ENCODE measurements at regions not wholly inside any gene's neighbourhood (a gene's known extent, or its start where the extent isn't known, plus 50 kb on each side); places are given as distances from the start of the nearest gene placed in this dataset.
"Not testable (repeated sequence)": the region's sequence is repeated elsewhere in the genome, so short reads cannot be mapped to it uniquely, and the experiment has no call there.

- FAIRE-seq; DNase-seq (ENCODE audit: extremely low spot score, insufficient read length, low read depth): not testable (repeated sequence)
Measured at GRCh38 chr9:62798884-62799850, 1609.3 kb downstream of the SPATA31A7 start.

GRCh38 chr9:62799851-62800371, 1610.1 kb downstream of the SPATA31A7 start:
- not testable (repeated sequence) for DNase-seq (ENCODE audit: extremely low spot score, insufficient read length, low read depth); FAIRE-seq

GRCh38 chr9:62800451-62801371, 1610.9 kb downstream of the SPATA31A7 start:
- not testable (repeated sequence) for FAIRE-seq; DNase-seq (ENCODE audit: extremely low spot score, insufficient read length, low read depth)

GRCh38 chr9:62801372-62801811, 1611.6 kb downstream of the SPATA31A7 start:
- DNase-seq (ENCODE audit: extremely low spot score, insufficient read length, low read depth); FAIRE-seq: not testable (repeated sequence)

- not testable (repeated sequence) for FAIRE-seq
- peak; percentile 89 for DNase-seq (ENCODE audit: extremely low spot score, insufficient read length, low read depth)
Measured at GRCh38 chr9:62801961-62802718, 1612.3 kb downstream of the SPATA31A7 start.

- peak; percentile 24 for FAIRE-seq
- not testable (repeated sequence) for DNase-seq (ENCODE audit: extremely low spot score, insufficient read length, low read depth)
Measured at GRCh38 chr9:62802719-62803079, 1612.9 kb downstream of the SPATA31A7 start.

GRCh38 chr9:62803099-62803498, 1613.3 kb downstream of the SPATA31A7 start:
- not testable (repeated sequence) for DNase-seq (ENCODE audit: extremely low spot score, insufficient read length, low read depth); FAIRE-seq

GRCh38 chr9:62804314-62804713, 1614.5 kb downstream of the SPATA31A7 start:
- DNase-seq (ENCODE audit: extremely low spot score, insufficient read length, low read depth); FAIRE-seq: not testable (repeated sequence)

- FAIRE-seq; DNase-seq (ENCODE audit: extremely low spot score, insufficient read length, low read depth): not testable (repeated sequence)
Measured at GRCh38 chr9:62807424-62807823, 1617.6 kb downstream of the SPATA31A7 start.

- DNase-seq (ENCODE audit: extremely low spot score, insufficient read length, low read depth); FAIRE-seq: not testable (repeated sequence)
Measured at GRCh38 chr9:62808081-62808480, 1618.2 kb downstream of the SPATA31A7 start.

- not testable (repeated sequence) for FAIRE-seq
Measured at GRCh38 chr9:62810318-62810717, 1620.5 kb downstream of the SPATA31A7 start.

GRCh38 chr9:62810811-62811315, 1621.0 kb downstream of the SPATA31A7 start:
- not testable (repeated sequence) for FAIRE-seq

More at GRCh38 chr9:62810318-62810717, 1620.5 kb downstream of the SPATA31A7 start:
- not testable (repeated sequence) for DNase-seq (ENCODE audit: extremely low spot score, insufficient read length, low read depth)

GRCh38 chr9:62815436-62815835, 1625.6 kb downstream of the SPATA31A7 start:
- not testable (repeated sequence) for DNase-seq (ENCODE audit: extremely low spot score, insufficient read length, low read depth); FAIRE-seq

More at GRCh38 chr9:62810811-62811315, 1621.0 kb downstream of the SPATA31A7 start:
- DNase-seq (ENCODE audit: extremely low spot score, insufficient read length, low read depth), result not testable (repeated sequence)

GRCh38 chr9:62816331-62816730, 1626.5 kb downstream of the SPATA31A7 start:
- DNase-seq (ENCODE audit: extremely low spot score, insufficient read length, low read depth); FAIRE-seq: not testable (repeated sequence)

- not testable (repeated sequence) for DNase-seq (ENCODE audit: extremely low spot score, insufficient read length, low read depth); FAIRE-seq
Measured at GRCh38 chr9:62817214-62817613, 1627.4 kb downstream of the SPATA31A7 start.

GRCh38 chr9:62822185-62822584, 1632.3 kb downstream of the SPATA31A7 start:
- not testable (repeated sequence) for FAIRE-seq; DNase-seq (ENCODE audit: extremely low spot score, insufficient read length, low read depth)

- DNase-seq (ENCODE audit: extremely low spot score, insufficient read length, low read depth); FAIRE-seq: not testable (repeated sequence)
Measured at GRCh38 chr9:62827957-62828907, 1638.4 kb downstream of the SPATA31A7 start.

Data from GM18507 (cell line).